PC-9 (cell line): ENCODE measurements at regions not wholly inside any gene's neighbourhood (a gene's known extent, or its start where the extent isn't known, plus 50 kb on each side); places are given as distances from the start of the nearest gene placed in this dataset.

ENCODE experiments used
- BruUV-seq: library from RNA; stranded (reverse); fragments of 400-500 nt; replicated peaks from 2 replicates; lab custom pipeline; 2021; lab: Mats Ljungman, UMichigan
- CTCF ChIA-PET: fragments of 300-600 bp; sonication (Branson Sonifier 250); formaldehyde crosslinking; loops from one replicate; lab custom pipeline; 2022; ENCODE audit warnings: antibody characterized with exemption; lab: Charles Lee
- POLR2A ChIA-PET: fragments of 300-600 bp; sonication (Branson Sonifier 250); formaldehyde crosslinking; loops from one replicate; lab custom pipeline; 2022; ENCODE audit warnings: antibody characterized with exemption; ENCODE audit not compliant: unreplicated experiment; lab: Charles Lee
- DNase-seq, 2 experiments: peaks; one replicate each; pipeline versions ENCODE4 v3.0.0 to v3.0.0-alpha.2; 2015 to 2022; ENCODE audit warnings: mixed read lengths in 1 of 2
- H2AFZ ChIP-seq: fragments of 200-600 bp; sonication (generic); 2 replicates; pipeline ENCODE4 v1.8.1; 2017; ENCODE audit warnings: antibody characterized with exemption
- H3F3A ChIP-seq: fragments of 200-600 bp; sonication (generic); 2 replicates; pipeline ENCODE4 v1.8.1; 2017; ENCODE audit warnings: antibody characterized with exemption, mild to moderate bottlenecking, low read depth; ENCODE audit not compliant: insufficient read depth
- H3K27ac ChIP-seq: fragments of 200-600 bp; sonication (generic); 2 replicates; pipeline ENCODE4 v1.6.1; 2016; ENCODE audit warnings: mixed run types
- H3K27me3 ChIP-seq: fragments of 200-600 bp; sonication (generic); 2 replicates; pipeline ENCODE4 v1.6.1; 2016; ENCODE audit warnings: low read depth, mixed run types; ENCODE audit not compliant: insufficient read depth
- H3K36me3 ChIP-seq: fragments of 200-600 bp; sonication (generic); 2 replicates; pipeline ENCODE4 v1.6.1; 2016; ENCODE audit warnings: low read depth, mixed run types
- H3K4me1 ChIP-seq: fragments of 200-600 bp; sonication (generic); replicated peaks from 2 replicates; pipeline ENCODE4 v1.6.1; 2016; ENCODE audit warnings: mixed run types; ENCODE audit not compliant: insufficient read depth
- H3K4me2 ChIP-seq: fragments of 200-600 bp; sonication (generic); 2 replicates; pipeline ENCODE4 v1.6.1; 2017; ENCODE audit warnings: mixed run types
- H3K4me3 ChIP-seq: fragments of 200-600 bp; sonication (generic); 2 replicates; pipeline ENCODE4 v1.6.1; 2016; ENCODE audit warnings: mixed run types
- H3K79me2 ChIP-seq: fragments of 200-600 bp; sonication (generic); 2 replicates; pipeline ENCODE4 v1.6.1; 2017; ENCODE audit warnings: low read depth, mixed run types
- H3K9me2 ChIP-seq: fragments of 200-600 bp; sonication (generic); 2 replicates; pipeline ENCODE4 v1.8.1; 2017; ENCODE audit warnings: mild to moderate bottlenecking; ENCODE audit not compliant: insufficient read depth
- H3K9me3 ChIP-seq: fragments of 200-600 bp; sonication (generic); 2 replicates; pipeline ENCODE4 v1.8.1; 2016; ENCODE audit warnings: low read depth; ENCODE audit not compliant: insufficient read depth
- H4K20me1 ChIP-seq: fragments of 200-600 bp; sonication (generic); 2 replicates; pipeline ENCODE4 v1.8.1; 2017; ENCODE audit not compliant: insufficient read depth
- EZH2 ChIP-seq: fragments of 200-600 bp; sonication (generic); IDR thresholded peaks from 2 replicates; pipeline ENCODE4 v1.8.0; 2017; ENCODE audit warnings: antibody characterized with exemption, low read depth
- intact Hi-C: fragments of 100-400 bp; cut with micrococcal nuclease; formaldehyde crosslinking; loops from one replicate; pipeline ENCODE4 v1.10.0; 2022; ENCODE audit not compliant: unreplicated experiment
- TF ChIP-seq, protein P1 (sequence below): fragments of 200-600 bp; sonication (generic); conservative IDR thresholded peaks from 2 replicates; pipeline ENCODE4 v1.6.1; 2017; ENCODE audit warnings: mixed run types, antibody characterized with exemption, mild to moderate bottlenecking, moderate library complexity

DNA sequence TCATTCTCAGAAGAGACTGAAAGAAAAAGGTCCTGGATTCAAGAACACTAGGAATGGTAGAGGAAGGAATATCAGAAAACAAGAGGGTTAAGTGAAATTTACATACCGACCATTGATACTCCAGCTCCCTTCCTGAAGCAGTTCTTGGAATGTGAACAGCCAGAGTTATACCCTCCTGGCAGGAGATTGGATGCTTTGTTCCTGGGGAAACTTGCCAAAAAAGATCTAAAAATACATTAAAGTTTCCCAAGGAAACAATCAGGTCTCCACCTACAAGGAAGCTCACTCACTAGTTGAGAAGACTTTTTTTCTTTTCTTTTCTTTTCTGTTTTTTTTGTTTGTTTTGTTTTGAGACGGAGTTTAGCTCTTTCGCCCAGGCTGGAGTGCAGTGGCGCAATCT, 91.1 kb downstream of the HLX start:
- Histone ChIP-seq H4K20me1 (no peaks in the 10 kb centered on the region), H3K9me3 (no peaks in the 10 kb centered on the region), H3K79me2 (no peaks in the 10 kb centered on the region), H3K4me2 (no peak overlapping the region), H3K9me2 (no peaks in the 10 kb centered on the region), H3K4me1 (peaks cover 9% of the 10 kb centered on the region; the same call in 1 of the 2 replicates), H2AFZ (no peak overlapping the region), H3K4me3 (no peak overlapping the region), H3K27me3 (no peaks in the 10 kb centered on the region), H3K36me3 (no peaks in the 10 kb centered on the region), H3K27ac (no peak overlapping the region), H3F3A (no peaks in the 10 kb centered on the region)
- BruUV-seq = no TSS peak
- POLR2A ChIA-PET = no interaction called here
- TF ChIP-seq EZH2 = no peak
- TF ChIP-seq, protein P1, sequence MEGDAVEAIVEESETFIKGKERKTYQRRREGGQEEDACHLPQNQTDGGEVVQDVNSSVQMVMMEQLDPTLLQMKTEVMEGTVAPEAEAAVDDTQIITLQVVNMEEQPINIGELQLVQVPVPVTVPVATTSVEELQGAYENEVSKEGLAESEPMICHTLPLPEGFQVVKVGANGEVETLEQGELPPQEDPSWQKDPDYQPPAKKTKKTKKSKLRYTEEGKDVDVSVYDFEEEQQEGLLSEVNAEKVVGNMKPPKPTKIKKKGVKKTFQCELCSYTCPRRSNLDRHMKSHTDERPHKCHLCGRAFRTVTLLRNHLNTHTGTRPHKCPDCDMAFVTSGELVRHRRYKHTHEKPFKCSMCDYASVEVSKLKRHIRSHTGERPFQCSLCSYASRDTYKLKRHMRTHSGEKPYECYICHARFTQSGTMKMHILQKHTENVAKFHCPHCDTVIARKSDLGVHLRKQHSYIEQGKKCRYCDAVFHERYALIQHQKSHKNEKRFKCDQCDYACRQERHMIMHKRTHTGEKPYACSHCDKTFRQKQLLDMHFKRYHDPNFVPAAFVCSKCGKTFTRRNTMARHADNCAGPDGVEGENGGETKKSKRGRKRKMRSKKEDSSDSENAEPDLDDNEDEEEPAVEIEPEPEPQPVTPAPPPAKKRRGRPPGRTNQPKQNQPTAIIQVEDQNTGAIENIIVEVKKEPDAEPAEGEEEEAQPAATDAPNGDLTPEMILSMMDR = no peak
- CTCF ChIA-PET = no interaction called here
- DNase-seq = no peak
- intact Hi-C loops = loop anchor here (10.0 kb wide), 1 partner anchor 134 kb away; no protein-coding TSS in a partner anchor

DNA sequence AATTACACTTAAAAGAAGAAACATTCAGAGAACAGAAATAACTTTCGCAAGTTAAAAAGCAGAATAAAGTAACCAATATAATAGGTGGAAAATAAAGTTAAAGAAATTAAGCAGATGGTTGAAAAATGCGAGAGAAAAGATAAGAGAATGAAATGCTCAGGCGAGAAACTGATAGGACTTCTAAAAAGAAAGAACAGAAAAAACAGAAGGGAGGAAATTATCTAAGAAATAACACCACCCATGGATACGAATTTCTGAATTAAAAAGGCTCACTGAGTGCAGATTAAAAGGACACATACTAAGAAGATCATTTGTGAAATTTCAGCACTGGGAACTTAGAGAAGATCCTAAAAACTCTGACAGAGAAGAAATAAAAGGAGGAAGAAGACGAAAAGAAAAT, 92.0 kb downstream of the HLX start:
- Histone ChIP-seq H3K79me2 (no peaks in the 10 kb centered on the region), H3K9me2 (no peaks in the 10 kb centered on the region), H3K4me2 (no peak overlapping the region), H3K27ac (no peak overlapping the region), H3F3A (no peaks in the 10 kb centered on the region), H2AFZ (no peak overlapping the region), H3K27me3 (no peaks in the 10 kb centered on the region), H4K20me1 (no peaks in the 10 kb centered on the region), H3K4me3 (no peak overlapping the region), H3K9me3 (no peaks in the 10 kb centered on the region), H3K36me3 (no peaks in the 10 kb centered on the region), H3K4me1 (peaks cover 9% of the 10 kb centered on the region; the same call in 1 of the 2 replicates)
- no peak for DNase-seq
- no peak for TF ChIP-seq EZH2
- TF ChIP-seq, protein P1 = no peak
- CTCF ChIA-PET = no interaction called here
- no TSS peak for BruUV-seq
- intact Hi-C loops = loop anchor here (10.0 kb wide), 1 partner anchor 134 kb away; no protein-coding TSS in a partner anchor
- POLR2A ChIA-PET = no interaction called here

GRCh38 chr1:220974431-220974830, 95.2 kb downstream of the HLX start:
- ChIA-PET CTCF (no interaction called here), POLR2A (no interaction called here)
- no peak for TF ChIP-seq EZH2
- TF ChIP-seq, protein P1 = no peak
- no peaks in the 10 kb centered on the region for H3K9me2 ChIP-seq
- H3K4me1 ChIP-seq = no peaks in the 10 kb centered on the region
- H3K4me3 ChIP-seq = no peak overlapping the region
- no peaks in the 10 kb centered on the region for H3K79me2 ChIP-seq
- H3K4me2 ChIP-seq = no peak overlapping the region
- H3K36me3 ChIP-seq = no peaks in the 10 kb centered on the region
- no peak overlapping the region for H2AFZ ChIP-seq
- DNase-seq = no peak
- intact Hi-C loops = loop anchor here (10.0 kb wide), 1 partner anchor 130 kb away; no protein-coding TSS in a partner anchor
- no peaks in the 10 kb centered on the region for H3F3A ChIP-seq
- no peak overlapping the region for H3K27ac ChIP-seq
- H3K9me3 ChIP-seq = no peaks in the 10 kb centered on the region
- BruUV-seq = no TSS peak
- no peaks in the 10 kb centered on the region for H3K27me3 ChIP-seq
- no peaks in the 10 kb centered on the region for H4K20me1 ChIP-seq
